OCI-LY1 (cell line): ENCODE measurements at regions not wholly inside any gene's neighbourhood (a gene's known extent, or its start where the extent isn't known, plus 50 kb on each side); places are given as distances from the start of the nearest gene placed in this dataset.
"Not testable (repeated sequence)": the region's sequence is repeated elsewhere in the genome, so short reads cannot be mapped to it uniquely, and the experiment has no call there.

Experiments used
- H2AFZ ChIP-seq: fragments of 200-600 bp; sonication (generic), shearing (Covaris generic); 2 replicates; pipeline ENCODE4 v1.6.0; 2014; ENCODE audit warnings: antibody characterized with exemption, mild to moderate bottlenecking, low read length
- H3F3A ChIP-seq: fragments of 200-600 bp; sonication (generic), shearing (Covaris generic); 2 replicates; pipeline ENCODE4 v1.6.0; 2014; ENCODE audit warnings: mild to moderate bottlenecking, antibody characterized with exemption, low read length, moderate library complexity; ENCODE audit not compliant: insufficient read depth
- H3K27ac ChIP-seq: fragments of 200-600 bp; sonication (generic); 2 replicates; pipeline ENCODE4 v1.5.1; 2014; ENCODE audit warnings: low read length, mixed run types, mild to moderate bottlenecking, low read depth; ENCODE audit not compliant: poor library complexity, severe bottlenecking
- H3K27me3 ChIP-seq: fragments of 200-600 bp; sonication (generic); 2 replicates; pipeline ENCODE4 v1.6.0; 2014; ENCODE audit warnings: antibody characterized with exemption, mild to moderate bottlenecking, low read length, moderate library complexity; ENCODE audit not compliant: insufficient read depth
- H3K36me3 ChIP-seq: fragments of 200-600 bp; sonication (generic); 2 replicates; pipeline ENCODE4 v1.6.1; 2014; ENCODE audit warnings: mild to moderate bottlenecking, antibody characterized with exemption, low read length, moderate library complexity, mixed read lengths; ENCODE audit not compliant: insufficient read depth
- H3K4me1 ChIP-seq: fragments of 200-600 bp; sonication (generic); 2 replicates; pipeline ENCODE4 v1.5.1; 2014; ENCODE audit warnings: mild to moderate bottlenecking, low read length, moderate library complexity; ENCODE audit not compliant: insufficient read depth, severe bottlenecking
- H3K4me2 ChIP-seq: fragments of 200-600 bp; sonication (generic), shearing (Covaris generic); 2 replicates; pipeline ENCODE4 v1.6.1; 2014; ENCODE audit warnings: low read length
- H3K4me3 ChIP-seq: fragments of 200-600 bp; sonication (generic); 2 replicates; pipeline ENCODE4 v1.5.1; 2014; ENCODE audit warnings: low read length, low read depth, mild to moderate bottlenecking, mixed read lengths; ENCODE audit not compliant: poor library complexity, severe bottlenecking
- H3K79me2 ChIP-seq: fragments of 200-600 bp; shearing (Covaris generic); 2 replicates; pipeline ENCODE4 v1.6.1; 2016; ENCODE audit warnings: mixed run types, low read length, mixed read lengths; ENCODE audit not compliant: insufficient read depth
- H3K9ac ChIP-seq: fragments of 200-600 bp; sonication (generic), shearing (Covaris generic); 2 replicates; pipeline ENCODE4 v1.6.1; 2014; ENCODE audit warnings: mild to moderate bottlenecking, low read length, mixed read lengths
- H3K9me2 ChIP-seq: fragments of 200-600 bp; sonication (generic), shearing (Covaris generic); 2 replicates; pipeline ENCODE4 v1.6.1; 2014; ENCODE audit warnings: low read depth, mild to moderate bottlenecking, low read length, mixed read lengths
- H3K9me3 ChIP-seq: fragments of 200-600 bp; shearing (Covaris generic); 2 replicates; pipeline ENCODE4 v1.6.1; 2014; ENCODE audit warnings: low read length, mixed read lengths
- H4K20me1 ChIP-seq: fragments of 200-600 bp; sonication (generic), shearing (Covaris generic); 2 replicates; pipeline ENCODE4 v1.6.0; 2016; ENCODE audit warnings: mild to moderate bottlenecking, low read length; ENCODE audit not compliant: insufficient read depth
- CTCF ChIP-seq: fragments of 200-600 bp; sonication (generic), shearing (Covaris generic); IDR thresholded peaks from 2 replicates; pipeline ENCODE4 v1.5.1; 2017; ENCODE audit warnings: mild to moderate bottlenecking, antibody characterized with exemption, low read length, moderate library complexity, mixed read lengths
- EZH2 ChIP-seq: fragments of 200-600 bp; sonication (generic), shearing (Covaris generic); IDR thresholded peaks from 2 replicates; pipeline ENCODE4 v1.8.0; 2017; ENCODE audit warnings: borderline replicate concordance, mixed run types, mild to moderate bottlenecking, antibody characterized with exemption, low read length, moderate library complexity, mixed read lengths

DNA sequence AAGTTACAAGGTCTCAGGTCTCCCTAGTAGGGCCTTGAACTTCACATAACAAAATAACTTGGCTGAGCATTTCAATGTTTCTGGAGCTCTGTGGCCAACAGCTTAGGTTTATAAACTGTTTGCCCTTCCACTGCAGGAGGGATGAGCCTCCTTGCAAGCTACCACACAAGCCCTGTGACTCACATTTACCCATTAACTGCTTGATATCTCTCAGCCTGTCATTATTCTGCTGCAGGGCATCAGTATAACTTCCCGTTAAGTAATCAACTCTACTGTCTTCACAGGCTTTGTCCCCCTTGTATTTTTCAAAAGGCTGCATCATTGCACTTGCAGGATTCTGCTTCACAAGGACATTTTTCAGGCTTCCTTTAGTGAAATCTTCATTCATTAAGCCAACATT, 151.7 kb upstream of the CXCL13 start:
- TF ChIP-seq CTCF = no peak
- TF ChIP-seq EZH2 = no peak
- H3K4me3 ChIP-seq = no peak overlapping the region
- H3K4me1 ChIP-seq = no peaks in the 10 kb centered on the region
- H3K9ac ChIP-seq = no peak overlapping the region
- no peaks in the 10 kb centered on the region for H3K79me2 ChIP-seq
- no peaks in the 10 kb centered on the region for H3K36me3 ChIP-seq
- H3K4me2 ChIP-seq = no peak overlapping the region
- no peaks in the 10 kb centered on the region for H3K9me2 ChIP-seq
- no peak overlapping the region for H3K27ac ChIP-seq
- H3K9me3 ChIP-seq = no peaks in the 10 kb centered on the region
- no peaks in the 10 kb centered on the region for H3F3A ChIP-seq
- no peak overlapping the region for H2AFZ ChIP-seq
- H3K27me3 ChIP-seq = no peaks in the 10 kb centered on the region
- H4K20me1 ChIP-seq = no peaks in the 10 kb centered on the region

DNA sequence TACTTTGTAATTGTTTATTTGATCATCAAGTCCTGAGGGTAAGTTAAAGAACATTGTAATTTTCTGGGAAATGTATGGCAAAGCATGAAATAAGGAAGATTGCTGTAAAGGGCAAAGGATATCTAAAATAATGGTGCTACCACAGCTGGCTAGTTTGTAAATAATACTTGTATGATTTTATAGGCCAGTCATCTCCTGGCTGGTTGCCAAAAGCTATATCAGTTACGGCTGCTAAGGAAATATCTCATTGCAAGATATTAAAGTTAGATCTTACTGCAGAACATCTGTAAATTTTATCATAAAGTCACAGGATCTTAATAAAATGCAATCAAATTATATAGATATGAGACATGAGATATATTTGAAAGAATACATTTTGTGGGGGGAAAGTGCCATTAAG, 150.8 kb upstream of the CXCL13 start:
- Histone ChIP-seq H4K20me1 (no peaks in the 10 kb centered on the region), H2AFZ (no peak overlapping the region), H3F3A (no peaks in the 10 kb centered on the region), H3K4me1 (no peaks in the 10 kb centered on the region), H3K9me3 (no peaks in the 10 kb centered on the region), H3K9ac (no peak overlapping the region), H3K9me2 (no peaks in the 10 kb centered on the region), H3K27me3 (no peaks in the 10 kb centered on the region), H3K4me2 (no peak overlapping the region), H3K36me3 (no peaks in the 10 kb centered on the region), H3K79me2 (no peaks in the 10 kb centered on the region), H3K27ac (no peak overlapping the region), H3K4me3 (no peak overlapping the region)
- TF ChIP-seq EZH2 (no peak), CTCF (no peak)

DNA sequence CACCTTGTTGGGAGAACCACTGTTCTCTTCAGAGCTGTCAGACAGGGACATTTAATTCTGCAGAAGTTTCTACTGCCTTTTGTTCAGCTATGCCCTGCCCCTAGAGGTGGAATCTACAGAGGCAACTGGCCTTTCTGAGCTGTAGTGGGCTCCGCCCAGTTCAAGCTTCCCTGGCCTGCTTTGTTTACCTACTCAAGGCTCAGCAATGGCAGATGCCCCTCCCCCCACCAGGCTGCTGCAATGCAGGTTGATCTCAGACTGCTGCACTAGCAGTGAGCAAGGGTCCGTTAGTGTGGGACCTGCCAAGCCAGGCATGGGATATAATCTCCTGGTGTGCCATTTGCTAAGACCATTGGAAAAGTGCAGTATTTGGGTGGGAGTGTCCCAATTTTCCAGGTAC, 141.5 kb upstream of the CXCL13 start:
- H3K9me3 ChIP-seq, H3K36me3 ChIP-seq, H4K20me1 ChIP-seq, H3F3A ChIP-seq, H2AFZ ChIP-seq, H3K27ac ChIP-seq, H3K9ac ChIP-seq, H3K4me2 ChIP-seq, H3K9me2 ChIP-seq, H3K4me1 ChIP-seq, H3K4me3 ChIP-seq, H3K27me3 ChIP-seq, H3K79me2 ChIP-seq: not testable (repeated sequence)

GRCh38 chr4:77465271-77465670, 140.3 kb upstream of the CXCL13 start:
- H3K79me2 ChIP-seq = no peaks in the 10 kb centered on the region
- H3K4me1 ChIP-seq = no peaks in the 10 kb centered on the region
- no peaks in the 10 kb centered on the region for H3K9me3 ChIP-seq
- H3K27ac ChIP-seq = no peak overlapping the region
- no peak overlapping the region for H3K9ac ChIP-seq
- H3K9me2 ChIP-seq = no peaks in the 10 kb centered on the region
- no peaks in the 10 kb centered on the region for H3K36me3 ChIP-seq
- H2AFZ ChIP-seq = no peak overlapping the region
- H4K20me1 ChIP-seq = no peaks in the 10 kb centered on the region
- H3F3A ChIP-seq = no peaks in the 10 kb centered on the region
- H3K27me3 ChIP-seq = no peaks in the 10 kb centered on the region
- no peak overlapping the region for H3K4me3 ChIP-seq
- TF ChIP-seq CTCF = peak; percentile 21; the same call in 1 of the 2 replicates
- TF ChIP-seq EZH2 = no peak
- no peak overlapping the region for H3K4me2 ChIP-seq
